DOHH2 (cell line): ENCODE measurements at regions not wholly inside any gene's neighbourhood (a gene's known extent, or its start where the extent isn't known, plus 50 kb on each side); places are given as distances from the start of the nearest gene placed in this dataset.

Source experiments
- CTCF ChIP-seq: fragments of 200-600 bp; sonication (generic); IDR thresholded peaks from one replicate; pipeline ENCODE4 v1.5.1; 2014; ENCODE audit warnings: antibody characterized with exemption, mild to moderate bottlenecking, low read depth, low read length; ENCODE audit not compliant: poor library complexity, severe bottlenecking
- EZH2phosphoT487 ChIP-seq: fragments of 200-600 bp; sonication (generic); IDR thresholded peaks from 2 replicates; pipeline ENCODE4 v1.6.1; 2017; ENCODE audit warnings: borderline replicate concordance, mild to moderate bottlenecking, antibody characterized with exemption, low read length, moderate library complexity, mixed read lengths

GRCh38 chr2:186273953-186274352 lies 212.1 kb upstream of the ZC3H15 start:
- TF ChIP-seq CTCF, result no peak
- TF ChIP-seq EZH2phosphoT487, result no peak
